ENCODE measurements at regions not wholly inside any gene's neighbourhood (a gene's known extent, or its start where the extent isn't known, plus 50 kb on each side); places are given as distances from the start of the nearest gene placed in this dataset.
A peak's percentile ranks its signal among the peaks of the same experiment; 100 is the strongest.

DNA sequence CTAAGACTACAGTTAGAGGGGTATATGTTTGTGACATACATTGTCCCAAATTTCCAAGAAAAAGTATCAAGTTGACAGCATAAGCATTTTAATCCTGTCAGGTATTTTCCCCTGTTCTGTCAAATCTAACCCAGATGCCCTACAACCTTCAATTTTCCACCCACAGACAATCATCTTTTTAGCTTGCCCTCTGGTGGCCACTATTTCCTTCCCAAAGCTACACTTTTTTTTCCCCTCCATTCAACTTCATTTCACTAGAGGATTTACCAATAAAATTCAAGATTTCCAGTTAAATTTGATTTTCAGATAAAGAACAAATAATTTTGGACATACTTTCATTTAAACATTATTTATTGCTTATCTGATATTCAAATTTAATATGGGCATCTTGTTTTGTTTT, 286.6 kb downstream of the TENT5A start:
- CTCF ChIA-PET (ENCODE audit: partially characterized antibody): interaction anchor here (0.7 to 1.8 kb wide), 5 partner anchors 10 to 574 kb away, joined by 3 to 5 read pairs (median 3); no protein-coding TSS in a partner anchor
- no peak overlapping the region for H3K14ac ChIP-seq (ENCODE audit: insufficient read length)
- no peaks in the 10 kb centered on the region for H3K79me1 ChIP-seq (ENCODE audit: low read depth, low read length)
- no peak overlapping the region for H3K27ac ChIP-seq (ENCODE audit: low read depth, low read length)
- H3K4me1 ChIP-seq (replicated peaks in 1 of 4; ENCODE audit: control insufficient read depth in 3 of 4, insufficient read depth in 4 of 4, low read length in 3 of 4): no peaks in the 10 kb centered on the region
- H3K9me3 ChIP-seq (ENCODE audit: insufficient read depth in 2 of 2, low read depth in 1 of 2, low read length in 1 of 2): no peaks in the 10 kb centered on the region
- TF ChIP-seq JUN (IDR thresholded peaks at IDR 0.05; ENCODE audit: low read depth, low read length): no peak
- TF ChIP-seq, protein P1, sequence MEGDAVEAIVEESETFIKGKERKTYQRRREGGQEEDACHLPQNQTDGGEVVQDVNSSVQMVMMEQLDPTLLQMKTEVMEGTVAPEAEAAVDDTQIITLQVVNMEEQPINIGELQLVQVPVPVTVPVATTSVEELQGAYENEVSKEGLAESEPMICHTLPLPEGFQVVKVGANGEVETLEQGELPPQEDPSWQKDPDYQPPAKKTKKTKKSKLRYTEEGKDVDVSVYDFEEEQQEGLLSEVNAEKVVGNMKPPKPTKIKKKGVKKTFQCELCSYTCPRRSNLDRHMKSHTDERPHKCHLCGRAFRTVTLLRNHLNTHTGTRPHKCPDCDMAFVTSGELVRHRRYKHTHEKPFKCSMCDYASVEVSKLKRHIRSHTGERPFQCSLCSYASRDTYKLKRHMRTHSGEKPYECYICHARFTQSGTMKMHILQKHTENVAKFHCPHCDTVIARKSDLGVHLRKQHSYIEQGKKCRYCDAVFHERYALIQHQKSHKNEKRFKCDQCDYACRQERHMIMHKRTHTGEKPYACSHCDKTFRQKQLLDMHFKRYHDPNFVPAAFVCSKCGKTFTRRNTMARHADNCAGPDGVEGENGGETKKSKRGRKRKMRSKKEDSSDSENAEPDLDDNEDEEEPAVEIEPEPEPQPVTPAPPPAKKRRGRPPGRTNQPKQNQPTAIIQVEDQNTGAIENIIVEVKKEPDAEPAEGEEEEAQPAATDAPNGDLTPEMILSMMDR (IDR thresholded peaks at IDR 0.05; ENCODE audit: control extremely low read depth in 1 of 3, insufficient read depth in 1 of 3, low read depth in 1 of 3, low read length in 3 of 3): peak in 2 of 3 experiments; percentile 49 to 53; a peak in 3 of 4 replicates
- TF ChIP-seq RAD21 (IDR thresholded peaks at IDR 0.05 in 1 of 2, conservative IDR thresholded peaks at IDR 0.05 in 1 of 2; ENCODE audit: low read depth in 2 of 2, low read length in 2 of 2): peak; percentile 62 to 67
- no peaks in the 10 kb centered on the region for H3K23me2 ChIP-seq (ENCODE audit: low read depth, low read length)
- POLR2A ChIA-PET (ENCODE audit: partially characterized antibody): no interaction called here
- H3K4ac ChIP-seq (replicated peaks; ENCODE audit: insufficient read length, low read depth, low read length): no peak overlapping the region
- H2BK120ac ChIP-seq (replicated peaks; ENCODE audit: low read depth, low read length): no peak overlapping the region
- H4K91ac ChIP-seq (replicated peaks; ENCODE audit: insufficient read length, low read length): no peak overlapping the region
- no peak overlapping the region for H3K9ac ChIP-seq (replicated peaks in 1 of 4; ENCODE audit: extremely low read depth in 1 of 4, low read depth in 3 of 4, low read length in 3 of 4)
- FAIRE-seq: peak; percentile 28
- no peaks in the 10 kb centered on the region for H3K79me2 ChIP-seq (ENCODE audit: control insufficient read depth in 1 of 2, insufficient read depth in 2 of 2, low read length in 2 of 2)
- H2AFZ ChIP-seq (ENCODE audit: low read length): no peak overlapping the region
- H2BK12ac ChIP-seq (ENCODE audit: low read depth, low read length): no peak overlapping the region
- no peak for DNase-seq (ENCODE audit: low read depth in 1 of 2, low spot score in 2 of 2)
- H2BK5ac ChIP-seq (ENCODE audit: low read depth, low read length): no peak overlapping the region
- H2AK5ac ChIP-seq (ENCODE audit: low read depth, low read length): no peak overlapping the region
- no peak overlapping the region for H4K5ac ChIP-seq (ENCODE audit: insufficient read length, low read depth, low read length)
- no peak overlapping the region for H2BK20ac ChIP-seq (ENCODE audit: low read length)
- H4K8ac ChIP-seq (ENCODE audit: extremely low read depth, insufficient read depth, low read length): no peak overlapping the region
- H4K20me1 ChIP-seq (replicated peaks in 1 of 2; ENCODE audit: control insufficient read depth in 1 of 2, insufficient read depth in 2 of 2, low read length in 2 of 2): no peaks in the 10 kb centered on the region
- no peak overlapping the region for H3K23ac ChIP-seq (ENCODE audit: insufficient read length)
- H3K56ac ChIP-seq (replicated peaks; ENCODE audit: insufficient read length, low read depth, low read length): no peak overlapping the region
- H3K36me3 ChIP-seq (ENCODE audit: control insufficient read depth in 2 of 4, insufficient read depth in 4 of 4, low read length in 3 of 4): no peaks in the 10 kb centered on the region
- no peak overlapping the region for H2BK15ac ChIP-seq (ENCODE audit: low read length)
- H3K27me3 ChIP-seq (replicated peaks in 1 of 4; ENCODE audit: control insufficient read depth in 3 of 4, extremely low read depth in 1 of 4, insufficient read depth in 3 of 4, low read length in 3 of 4): no peaks in the 10 kb centered on the region
- no peak overlapping the region for H3K18ac ChIP-seq (ENCODE audit: extremely low read depth, low read length)
- no peak overlapping the region for H3K4me3 ChIP-seq (ENCODE audit: extremely low read depth in 1 of 4, insufficient read depth in 2 of 4, low read depth in 3 of 4, low read length in 4 of 4)
- no peak overlapping the region for H3K4me2 ChIP-seq (ENCODE audit: insufficient read depth in 1 of 2, low read depth in 2 of 2, low read length in 2 of 2)

Data from H1 (cell line).